A673 (cell line): ENCODE measurements at regions not wholly inside any gene's neighbourhood (a gene's known extent, or its start where the extent isn't known, plus 50 kb on each side); places are given as distances from the start of the nearest gene placed in this dataset.

Source experiments
- BruUV-seq: library from RNA; stranded (reverse); fragments of 400-500 nt; replicated peaks from 2 replicates; lab custom pipeline; 2021; lab: Mats Ljungman, UMichigan
- CTCF ChIA-PET: fragments of 300-600 bp; sonication (Branson Sonifier 250); formaldehyde crosslinking; loops from one replicate; lab custom pipeline; 2022; ENCODE audit warnings: antibody characterized with exemption; lab: Charles Lee
- POLR2A ChIA-PET: fragments of 300-600 bp; sonication (Branson Sonifier 250); formaldehyde crosslinking; loops from one replicate; lab custom pipeline; 2022; ENCODE audit warnings: antibody characterized with exemption; ENCODE audit not compliant: low non-redundant PET; lab: Charles Lee
- DNase-seq: peaks from one replicate; pipeline ENCODE4 v3.0.0-alpha.2; 2015; ENCODE audit warnings: low spot score
- H3K27ac ChIP-seq: fragments of 200-600 bp; sonication (generic); 2 replicates; pipeline ENCODE4 v1.5.1; 2016; ENCODE audit warnings: mixed run types, low read depth, mild to moderate bottlenecking, mixed read lengths, antibody characterized with exemption, low read length; ENCODE audit not compliant: poor library complexity, severe bottlenecking
- H3K27me3 ChIP-seq: fragments of 200-600 bp; sonication (generic); replicated peaks from 2 replicates; pipeline ENCODE4 v1.6.1; 2017; ENCODE audit warnings: mixed run types, low read depth, mild to moderate bottlenecking, mixed read lengths, antibody characterized with exemption, low read length; ENCODE audit not compliant: insufficient read depth, poor library complexity
- H3K36me3 ChIP-seq: fragments of 200-600 bp; sonication (generic); 2 replicates; pipeline ENCODE4 v1.6.1; 2016; ENCODE audit warnings: mixed run types, mild to moderate bottlenecking, mixed read lengths, antibody characterized with exemption, low read length; ENCODE audit not compliant: insufficient read depth, poor library complexity, severe bottlenecking
- H3K4me1 ChIP-seq: fragments of 200-600 bp; sonication (generic); 2 replicates; pipeline ENCODE4 v1.6.1; 2017; ENCODE audit warnings: mixed run types, mild to moderate bottlenecking, mixed read lengths, antibody characterized with exemption, low read length; ENCODE audit not compliant: insufficient read depth, poor library complexity, severe bottlenecking
- H3K4me3 ChIP-seq: fragments of 200-600 bp; sonication (generic); 2 replicates; pipeline ENCODE4 v1.5.1; 2016; ENCODE audit warnings: low read depth, mixed run types, mild to moderate bottlenecking, mixed read lengths, low read length; ENCODE audit not compliant: poor library complexity, severe bottlenecking
- H3K9me3 ChIP-seq: fragments of 200-600 bp; sonication (generic); 2 replicates; pipeline ENCODE4 v1.6.1; 2016; ENCODE audit warnings: mixed run types, low read depth, mild to moderate bottlenecking, mixed read lengths, antibody characterized with exemption, low read length; ENCODE audit not compliant: poor library complexity, severe bottlenecking
- CTCF ChIP-seq: fragments of 300-800, 200-600 bp; sonication (generic); conservative IDR thresholded peaks from 2 replicates; pipeline ENCODE4 v1.5.1; 2017; ENCODE audit warnings: low read depth, mild to moderate bottlenecking, antibody characterized with exemption, low read length, moderate library complexity, mixed read lengths
- EZH2 ChIP-seq: fragments of 200-600 bp; sonication (generic); IDR thresholded peaks from 2 replicates; pipeline ENCODE4 v1.6.1; 2017; ENCODE audit warnings: borderline replicate concordance, low read depth, mild to moderate bottlenecking, mixed read lengths, antibody characterized with exemption, low read length; ENCODE audit not compliant: poor library complexity, severe bottlenecking
- intact Hi-C: fragments of 100-400 bp; cut with micrococcal nuclease; formaldehyde crosslinking; loops from one replicate; pipeline ENCODE4 v1.10.0; 2022; ENCODE audit not compliant: unreplicated experiment

GRCh38 chr11:28649922-28650321, 541.7 kb downstream of the METTL15 start:
- Histone ChIP-seq H3K9me3 (no peaks in the 10 kb centered on the region), H3K27me3 (no peaks in the 10 kb centered on the region), H3K36me3 (no peaks in the 10 kb centered on the region), H3K27ac (no peak overlapping the region), H3K4me1 (no peaks in the 10 kb centered on the region), H3K4me3 (no peak overlapping the region)
- peak; percentile 22 for DNase-seq
- intact Hi-C loops = no loop called here
- no TSS peak for BruUV-seq
- no peak for TF ChIP-seq EZH2
- TF ChIP-seq CTCF = no peak
- ChIA-PET CTCF (no interaction called here), POLR2A (no interaction called here)

DNA sequence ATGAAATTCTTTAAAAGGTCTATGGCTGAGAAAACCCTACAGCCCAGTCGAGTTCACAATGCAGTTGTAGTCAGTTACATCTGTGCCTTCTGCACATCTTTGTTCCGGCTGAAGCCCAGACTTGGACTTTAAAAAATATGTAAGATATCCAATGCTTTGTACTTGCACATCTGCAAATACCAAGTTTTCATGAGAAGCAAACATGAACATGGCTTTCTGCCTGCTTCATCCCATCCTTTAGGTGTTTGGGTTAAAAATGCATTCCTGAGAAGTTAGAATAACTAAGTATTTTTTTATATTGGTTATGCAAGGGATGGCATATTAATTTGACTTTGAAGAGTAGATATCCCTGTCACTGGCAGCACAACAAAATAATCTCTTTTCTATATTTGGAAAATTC, 528.4 kb downstream of the METTL15 start:
- no peak overlapping the region for H3K27ac ChIP-seq
- ChIA-PET CTCF (no interaction called here), POLR2A (no interaction called here)
- intact Hi-C loops = no loop called here
- TF ChIP-seq CTCF (no peak), EZH2 (no peak)
- no TSS peak for BruUV-seq
- no peaks in the 10 kb centered on the region for H3K9me3 ChIP-seq
- H3K4me1 ChIP-seq = no peaks in the 10 kb centered on the region
- peaks cover 65% of the 10 kb centered on the region for H3K27me3 ChIP-seq
- H3K4me3 ChIP-seq = no peak overlapping the region
- DNase-seq = no peak
- H3K36me3 ChIP-seq = no peaks in the 10 kb centered on the region

- intact Hi-C loops = no loop called here
- Histone ChIP-seq H3K9me3 (no peaks in the 10 kb centered on the region), H3K4me3 (no peak overlapping the region), H3K4me1 (no peaks in the 10 kb centered on the region), H3K36me3 (no peaks in the 10 kb centered on the region), H3K27ac (no peak overlapping the region), H3K27me3 (peaks cover 68% of the 10 kb centered on the region)
- ChIA-PET POLR2A (no interaction called here), CTCF (interaction anchor here (0.6 kb wide), 1 partner anchor 88 kb away, joined by 3 read pairs; no protein-coding TSS in a partner anchor)
- no peak for TF ChIP-seq EZH2
- no peak for TF ChIP-seq CTCF
- BruUV-seq = no TSS peak
- no peak for DNase-seq
These were observed 527.8 kb downstream of the METTL15 start for GRCh38 chr11:28636033-28636432.
